ENCODE measurements at regions not wholly inside any gene's neighbourhood (a gene's known extent, or its start where the extent isn't known, plus 50 kb on each side); places are given as distances from the start of the nearest gene placed in this dataset.

- H3K27me3 ChIP-seq (ENCODE audit: control insufficient read depth in 3 of 3, insufficient read depth in 3 of 3, low read length in 2 of 3), result no peaks in the 10 kb centered on the region
- TF ChIP-seq CTCF (IDR thresholded peaks at IDR 0.05; ENCODE audit: control extremely low read depth, extremely low read depth), result no peak
- no peak for DNase-seq
- H3K4me3 ChIP-seq, result no peak overlapping the region
- no peak overlapping the region for H3K9ac ChIP-seq (ENCODE audit: insufficient read depth in 1 of 2, low read length in 2 of 2)
- H3K27ac ChIP-seq (ENCODE audit: low read depth in 1 of 2, low read length in 1 of 2), result no peak overlapping the region
- ATAC-seq (ENCODE audit: insufficient read depth, low FRiP score), result no peak
- H3K9me3 ChIP-seq (ENCODE audit: control insufficient read depth in 4 of 4, insufficient read depth in 3 of 4, low read length in 3 of 4), result peaks cover 0 to 6% (median 0%) of the 10 kb centered on the region in 4 donors
- H3K4me1 ChIP-seq (ENCODE audit: control insufficient read depth in 5 of 5, insufficient read depth in 5 of 5, low read length in 5 of 5), result no peaks in the 10 kb centered on the region
- no peaks in the 10 kb centered on the region for H3K36me3 ChIP-seq (ENCODE audit: control insufficient read depth in 4 of 4, insufficient read depth in 4 of 4, low read length in 4 of 4)
These were observed 946.8 kb upstream of the POT1 start for GRCh38 chr7:125876431-125876830.

- H3K4me3 ChIP-seq, result no peak overlapping the region
- H3K4me1 ChIP-seq (ENCODE audit: control insufficient read depth in 5 of 5, insufficient read depth in 5 of 5, low read length in 5 of 5), result no peaks in the 10 kb centered on the region
- ATAC-seq (ENCODE audit: insufficient read depth, low FRiP score), result no peak
- TF ChIP-seq CTCF (IDR thresholded peaks at IDR 0.05; ENCODE audit: control extremely low read depth, extremely low read depth), result no peak
- no peaks in the 10 kb centered on the region for H3K36me3 ChIP-seq (ENCODE audit: control insufficient read depth in 4 of 4, insufficient read depth in 4 of 4, low read length in 4 of 4)
- no peak for DNase-seq
- H3K27ac ChIP-seq (ENCODE audit: low read depth in 1 of 2, low read length in 1 of 2), result no peak overlapping the region
- no peaks in the 10 kb centered on the region for H3K27me3 ChIP-seq (ENCODE audit: control insufficient read depth in 3 of 3, insufficient read depth in 3 of 3, low read length in 2 of 3)
- peaks cover 0 to 6% (median 0%) of the 10 kb centered on the region in 4 donors for H3K9me3 ChIP-seq (ENCODE audit: control insufficient read depth in 4 of 4, insufficient read depth in 3 of 4, low read length in 3 of 4)
- H3K9ac ChIP-seq (ENCODE audit: insufficient read depth in 1 of 2, low read length in 2 of 2), result no peak overlapping the region
These were observed 941.8 kb upstream of the POT1 start for GRCh38 chr7:125871431-125871830.

- ATAC-seq (ENCODE audit: insufficient read depth, low FRiP score) (no peak), DNase-seq (no peak)
- Histone ChIP-seq H3K9me3 (ENCODE audit: control insufficient read depth in 4 of 4, insufficient read depth in 3 of 4, low read length in 3 of 4) (no peaks in the 10 kb centered on the region), H3K27ac (ENCODE audit: low read depth in 1 of 2, low read length in 1 of 2) (no peak overlapping the region), H3K36me3 (ENCODE audit: control insufficient read depth in 4 of 4, insufficient read depth in 4 of 4, low read length in 4 of 4) (no peaks in the 10 kb centered on the region), H3K9ac (ENCODE audit: insufficient read depth in 1 of 2, low read length in 2 of 2) (no peak overlapping the region), H3K4me1 (ENCODE audit: control insufficient read depth in 5 of 5, insufficient read depth in 5 of 5, low read length in 5 of 5) (no peaks in the 10 kb centered on the region), H3K27me3 (ENCODE audit: control insufficient read depth in 3 of 3, insufficient read depth in 3 of 3, low read length in 2 of 3) (no peaks in the 10 kb centered on the region), H3K4me3 (no peak overlapping the region)
- TF ChIP-seq CTCF (IDR thresholded peaks at IDR 0.05; ENCODE audit: control extremely low read depth, extremely low read depth), result no peak
- WGBS, 2 donors, result 82 to 83% methylated on average over 5 of the region's 5 CpGs
These were observed 928.0 kb upstream of the POT1 start for GRCh38 chr7:125857606-125858005.

- ATAC-seq (ENCODE audit: insufficient read depth, low FRiP score), result no peak
- 72 to 75% methylated on average over 2 of the region's 2 CpGs for WGBS, 2 donors
- H3K36me3 ChIP-seq (ENCODE audit: control insufficient read depth in 4 of 4, insufficient read depth in 4 of 4, low read length in 4 of 4), result no peaks in the 10 kb centered on the region
These were observed 918.5 kb upstream of the POT1 start for GRCh38 chr7:125848157-125848556.

More at GRCh38 chr7:125848157-125848556, 918.5 kb upstream of the POT1 start:
- no peaks in the 10 kb centered on the region for H3K4me1 ChIP-seq (ENCODE audit: control insufficient read depth in 5 of 5, insufficient read depth in 5 of 5, low read length in 5 of 5)
- peaks cover 0 to 6% (median 3%) of the 10 kb centered on the region in 4 donors for H3K9me3 ChIP-seq (ENCODE audit: control insufficient read depth in 4 of 4, insufficient read depth in 3 of 4, low read length in 3 of 4)
- H3K27ac ChIP-seq (ENCODE audit: low read depth in 1 of 2, low read length in 1 of 2), result no peak overlapping the region
- no peak overlapping the region for H3K4me3 ChIP-seq
- H3K27me3 ChIP-seq (ENCODE audit: control insufficient read depth in 3 of 3, insufficient read depth in 3 of 3, low read length in 2 of 3), result no peaks in the 10 kb centered on the region
- no peak overlapping the region for H3K9ac ChIP-seq (ENCODE audit: insufficient read depth in 1 of 2, low read length in 2 of 2)
- TF ChIP-seq CTCF (IDR thresholded peaks at IDR 0.05; ENCODE audit: control extremely low read depth, extremely low read depth), result no peak
- no peak for DNase-seq

Data from lung (tissue), 11 donors.